ENCODE measurements at regions not wholly inside any gene's neighbourhood (a gene's known extent, or its start where the extent isn't known, plus 50 kb on each side); places are given as distances from the start of the nearest gene placed in this dataset.
"Not testable (repeated sequence)": the region's sequence is repeated elsewhere in the genome, so short reads cannot be mapped to it uniquely, and the experiment has no call there.

- no peak for DNase-seq
Observed at GRCh38 chr18:38887671-38888020, 1322.0 kb upstream of the CELF4 start.

- no peak for DNase-seq
Observed at GRCh38 chr18:38886861-38887670, 1321.5 kb upstream of the CELF4 start.

- DNase-seq, result no peak
Observed at GRCh38 chr18:38886235-38886634, 1320.6 kb upstream of the CELF4 start.

- DNase-seq, result no peak
Observed at GRCh38 chr18:38884050-38884449, 1318.5 kb upstream of the CELF4 start.

GRCh38 chr18:38883111-38883510, 1317.5 kb upstream of the CELF4 start:
- no peak for DNase-seq

- DNase-seq, result no peak
Observed at GRCh38 chr18:38879871-38880270, 1314.3 kb upstream of the CELF4 start.

- no peak for DNase-seq
Observed at GRCh38 chr18:38872342-38872741, 1306.7 kb upstream of the CELF4 start.

- no peak for DNase-seq
Observed at GRCh38 chr18:38868757-38869156, 1303.2 kb upstream of the CELF4 start.

GRCh38 chr18:38867680-38868079, 1302.1 kb upstream of the CELF4 start:
- no peak for DNase-seq

GRCh38 chr18:38851526-38851925, 1285.9 kb upstream of the CELF4 start:
- no peak for DNase-seq

GRCh38 chr18:38847326-38847725, 1281.7 kb upstream of the CELF4 start:
- DNase-seq, result no peak

- no peak for DNase-seq
Observed at GRCh38 chr18:38843291-38843690, 1277.7 kb upstream of the CELF4 start.

- DNase-seq, result no peak
Observed at GRCh38 chr18:38826247-38826646, 1260.6 kb upstream of the CELF4 start.

- no peak for DNase-seq
Observed at GRCh38 chr18:38811209-38811608, 1245.6 kb upstream of the CELF4 start.

- no peak for DNase-seq
Observed at GRCh38 chr18:38810789-38811188, 1245.2 kb upstream of the CELF4 start.

- DNase-seq, result no peak
Observed at GRCh38 chr18:38807915-38808314, 1242.3 kb upstream of the CELF4 start.

GRCh38 chr18:38805256-38805655, 1239.7 kb upstream of the CELF4 start:
- no peak for DNase-seq

- DNase-seq, result no peak
Observed at GRCh38 chr18:38801640-38802039, 1236.0 kb upstream of the CELF4 start.

GRCh38 chr18:38796762-38797161, 1231.2 kb upstream of the CELF4 start:
- no peak for DNase-seq

GRCh38 chr18:38792731-38793130, 1227.1 kb upstream of the CELF4 start:
- DNase-seq, result no peak

GRCh38 chr18:38790786-38791185, 1225.2 kb upstream of the CELF4 start:
- DNase-seq, result no peak

GRCh38 chr18:38790303-38790702, 1224.7 kb upstream of the CELF4 start:
- DNase-seq, result no peak

GRCh38 chr18:38789141-38789540, 1223.5 kb upstream of the CELF4 start:
- DNase-seq, result no peak

- no peak for DNase-seq
Observed at GRCh38 chr18:38786906-38787305, 1221.3 kb upstream of the CELF4 start.

GRCh38 chr18:38771620-38772019, 1206.0 kb upstream of the CELF4 start:
- DNase-seq, result not testable (repeated sequence)
